ENCODE measurements at regions not wholly inside any gene's neighbourhood (a gene's known extent, or its start where the extent isn't known, plus 50 kb on each side); places are given as distances from the start of the nearest gene placed in this dataset.
"Not testable (repeated sequence)": the region's sequence is repeated elsewhere in the genome, so short reads cannot be mapped to it uniquely, and the experiment has no call there.

- DNase-seq, result no peak
Observed at GRCh38 chr11:109480251-109480650, 58.3 kb downstream of the C11orf87 start.

DNA sequence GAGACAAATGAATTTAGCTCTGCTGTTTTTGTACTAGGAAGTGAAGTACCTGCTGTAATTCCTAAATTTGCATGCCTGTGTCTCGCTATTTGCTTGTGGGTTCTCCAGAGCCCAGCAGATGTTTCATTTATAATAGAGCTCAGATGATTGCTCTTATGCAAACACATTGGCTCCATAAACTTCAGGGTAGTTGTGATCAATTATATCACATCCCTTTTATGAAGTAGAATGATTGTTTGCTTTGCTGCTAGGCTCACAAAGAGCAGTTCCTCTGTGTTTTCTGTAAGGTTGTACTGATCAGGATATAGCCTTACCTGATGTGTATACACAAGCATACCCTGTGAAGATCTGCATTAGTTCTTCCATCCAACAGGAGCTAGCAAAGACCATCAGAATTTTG lies 64.1 kb downstream of the C11orf87 start:
- no peak for DNase-seq

DNA sequence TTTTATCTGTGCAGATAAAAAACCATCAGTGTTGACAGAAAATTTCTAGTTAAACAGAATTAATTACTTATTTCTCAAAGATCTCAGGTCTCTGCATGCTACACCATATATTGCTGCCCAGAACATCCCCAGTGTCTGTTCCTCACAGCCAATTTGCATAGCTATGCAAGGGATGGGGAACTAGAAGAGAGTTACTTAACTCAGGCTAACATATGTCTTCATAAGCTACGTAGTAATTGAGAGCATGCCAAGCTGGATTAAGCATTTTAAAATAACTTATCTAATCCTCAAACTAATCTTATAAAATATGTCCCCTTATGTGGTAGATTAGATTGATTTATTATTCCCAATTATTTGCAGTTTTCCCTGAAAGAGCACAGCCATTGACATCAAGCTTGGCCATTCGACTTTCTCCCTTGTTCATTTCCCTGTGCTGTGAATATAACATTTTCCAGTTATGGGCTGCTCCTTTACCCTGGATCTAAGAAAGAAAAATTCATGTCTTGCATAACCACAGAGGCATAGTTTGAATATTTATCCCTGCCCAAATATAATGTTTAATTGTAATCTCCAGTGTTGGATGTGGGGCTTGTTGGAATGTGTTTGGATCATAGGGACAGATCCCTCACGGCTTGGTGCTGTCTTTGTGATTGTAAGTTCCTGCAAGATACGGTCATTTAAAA lies 69.1 kb downstream of the C11orf87 start:
- DNase-seq, result peak; percentile 67

GRCh38 chr11:109506115-109506514 lies 84.1 kb downstream of the C11orf87 start:
- DNase-seq, result no peak

DNA sequence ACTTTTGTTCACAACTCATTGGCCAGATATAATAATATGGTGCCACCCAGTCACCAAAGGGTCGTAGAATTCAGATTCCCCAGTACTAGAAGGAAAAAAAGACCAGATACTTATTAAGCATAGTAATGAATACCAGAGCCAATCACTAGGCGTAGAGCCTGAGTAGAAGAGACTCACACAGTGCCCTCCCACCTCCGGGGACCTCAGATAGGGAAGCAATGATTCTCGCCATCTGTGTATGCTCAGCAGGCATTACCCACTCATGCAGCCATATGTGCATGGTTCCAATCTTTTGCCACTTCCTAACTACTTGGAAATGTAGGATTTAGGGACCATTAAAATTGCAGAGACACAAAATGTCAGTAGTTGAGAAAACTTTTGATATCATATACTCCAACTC lies 85.3 kb downstream of the C11orf87 start:
- peak; percentile 6 for DNase-seq

DNA sequence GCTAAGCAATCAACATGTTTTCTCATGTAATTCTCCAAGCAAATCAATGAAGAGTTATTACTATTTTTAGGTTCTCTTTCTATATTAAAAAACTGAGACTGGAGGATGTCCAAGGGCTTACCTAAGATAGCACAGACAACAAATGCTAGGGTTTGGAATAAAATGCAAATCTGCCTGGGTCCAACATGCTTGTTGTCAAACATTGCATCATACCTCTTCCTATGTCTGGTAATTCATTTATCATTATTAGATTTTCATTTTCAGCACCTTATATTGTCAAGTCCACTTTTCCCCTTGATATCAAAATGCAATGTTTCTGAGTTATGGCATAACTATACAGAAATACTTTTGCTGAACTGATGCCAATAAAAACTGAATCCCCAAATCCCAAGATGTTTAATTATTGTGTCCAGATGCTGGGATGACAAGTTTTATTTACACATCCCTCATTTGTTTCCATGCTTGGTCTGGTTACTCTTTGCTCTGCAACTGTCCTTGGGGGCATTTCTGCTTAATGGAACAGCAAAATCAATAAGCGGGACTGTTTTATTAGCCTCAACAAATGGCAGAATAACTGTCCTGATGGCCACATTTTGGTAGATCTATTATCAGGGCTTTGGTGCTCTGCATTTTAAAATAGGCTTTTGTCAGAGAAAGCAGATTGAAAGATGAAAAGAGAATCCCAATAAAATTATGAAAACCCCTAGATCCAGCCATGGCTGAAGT lies 86.0 kb downstream of the C11orf87 start:
- DNase-seq, result no peak

- DNase-seq, result no peak
Observed at GRCh38 chr11:109508943-109509342, 87.0 kb downstream of the C11orf87 start.

DNA sequence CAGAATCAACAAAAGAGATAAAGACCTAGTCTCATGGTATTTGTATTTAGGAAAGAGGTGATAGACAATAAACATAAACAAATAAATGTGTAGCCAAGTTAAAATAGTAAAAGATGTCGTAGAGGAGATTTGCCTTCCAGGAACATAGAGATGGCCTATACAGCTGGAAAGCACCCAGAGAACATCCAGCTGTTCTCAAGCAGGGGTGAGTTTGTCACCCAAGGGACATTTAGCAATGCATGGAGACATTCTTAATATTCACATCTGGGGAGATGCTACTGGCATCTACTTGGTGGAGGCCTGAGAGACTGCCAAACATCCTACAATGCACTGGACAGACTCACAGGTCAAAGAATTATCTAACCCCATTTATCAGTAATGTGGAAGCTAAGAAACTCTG lies 88.3 kb downstream of the C11orf87 start:
- no peak for DNase-seq

- DNase-seq, result no peak
Observed at GRCh38 chr11:109511598-109511997, 89.6 kb downstream of the C11orf87 start.

GRCh38 chr11:109512249-109512648 lies 90.3 kb downstream of the C11orf87 start:
- DNase-seq, result no peak

DNA sequence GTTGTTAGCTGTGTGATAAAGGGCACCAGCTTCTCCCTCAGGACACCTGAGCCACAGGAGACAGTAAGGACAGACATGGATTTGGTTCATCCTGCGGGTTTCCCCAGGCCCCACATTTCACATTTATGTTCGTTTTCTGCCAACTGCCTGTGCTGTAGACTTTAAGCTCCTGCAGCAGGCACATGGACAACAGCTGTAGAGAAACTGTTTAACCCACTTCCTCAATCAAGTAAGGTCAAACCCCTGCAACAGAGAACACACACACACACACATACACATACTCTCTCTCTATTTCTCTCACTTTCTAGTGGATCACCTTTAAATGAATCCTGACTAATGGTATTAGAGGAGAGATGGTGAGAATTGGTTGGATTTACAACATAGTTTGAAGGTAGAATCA lies 90.7 kb downstream of the C11orf87 start:
- no peak for DNase-seq

DNA sequence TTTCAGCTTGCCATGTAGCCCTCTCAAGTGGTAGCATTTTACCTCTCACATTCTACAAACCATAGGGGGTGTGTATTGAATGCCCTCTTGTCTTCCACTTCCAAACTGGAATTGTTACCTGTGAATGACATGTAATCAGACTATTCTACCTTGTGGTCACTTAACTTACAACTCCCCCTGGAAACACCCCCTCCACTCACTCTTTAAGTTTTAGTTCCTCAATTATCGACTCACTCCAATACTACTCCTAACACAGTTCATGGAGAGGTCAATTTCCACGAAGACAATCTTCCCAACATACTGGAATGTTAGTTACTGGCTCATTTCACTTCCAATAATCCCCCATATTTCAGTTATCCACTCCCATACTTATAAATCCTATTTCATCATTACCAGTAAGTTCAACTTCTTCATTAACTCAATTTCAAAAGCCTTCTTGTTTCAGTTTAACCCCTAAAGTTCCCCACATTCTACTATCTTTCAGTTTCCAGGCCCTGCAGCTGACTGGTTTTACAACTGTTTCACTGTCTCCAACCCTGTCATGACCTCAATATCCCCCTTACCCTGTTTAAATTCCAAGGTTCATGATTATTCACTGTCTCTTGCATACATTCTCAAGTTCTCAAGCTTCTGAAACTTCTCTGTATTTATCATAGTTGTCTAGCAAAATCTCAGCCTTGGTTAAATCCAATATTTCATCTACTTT lies 92.5 kb downstream of the C11orf87 start:
- no peak for DNase-seq

DNA sequence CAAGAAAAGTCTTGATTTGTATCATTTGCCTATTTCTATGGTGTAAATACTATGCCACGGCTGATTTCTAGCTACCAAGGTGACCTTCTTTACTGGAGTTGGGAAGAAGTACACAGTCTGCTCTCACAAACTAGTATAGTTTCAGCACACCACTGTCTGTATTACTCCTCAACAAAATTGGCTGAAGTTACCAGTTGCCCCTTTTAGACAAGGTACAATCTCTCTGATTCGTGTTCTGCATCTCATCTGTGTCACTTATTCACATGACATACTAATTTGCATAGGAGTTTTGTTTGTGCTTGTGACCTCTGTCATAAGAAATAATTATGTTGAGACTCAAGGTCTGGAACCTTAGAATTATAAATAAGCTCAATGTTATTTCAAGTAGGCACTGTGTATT lies 97.3 kb downstream of the C11orf87 start:
- no peak for DNase-seq

- DNase-seq, result no peak
Observed at GRCh38 chr11:109521571-109522086, 99.6 kb downstream of the C11orf87 start.

DNA sequence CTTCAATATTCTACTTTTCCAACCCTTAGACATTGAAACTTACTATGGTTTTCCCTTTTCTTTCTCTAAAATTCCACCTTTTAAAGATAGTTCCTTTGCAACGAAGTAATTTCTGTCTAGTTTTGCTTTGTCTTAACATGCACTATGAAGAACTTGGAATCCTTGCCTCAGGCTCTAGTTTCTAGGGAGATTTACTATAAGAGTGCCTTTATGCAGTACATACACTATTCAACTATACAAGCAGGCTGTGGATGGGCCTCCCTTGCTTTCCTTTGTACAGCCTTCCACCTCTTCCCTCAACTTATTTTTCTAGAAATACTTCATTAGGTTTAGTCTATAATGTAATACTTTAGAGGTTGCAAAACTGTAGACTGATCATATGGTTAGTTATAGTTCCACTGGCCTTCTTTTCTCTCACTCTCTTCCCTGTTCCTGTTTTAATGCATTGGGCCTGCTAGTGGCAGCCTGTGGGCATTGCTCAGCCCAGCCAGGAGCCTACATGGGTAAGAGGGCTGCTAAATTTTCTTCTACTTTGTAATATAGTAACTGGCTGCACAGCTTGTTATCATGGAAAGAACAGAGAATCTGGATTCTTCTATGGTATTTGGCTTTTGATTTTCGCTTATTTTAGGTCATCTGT lies 100.2 kb downstream of the C11orf87 start:
- no peak for DNase-seq

GRCh38 chr11:109525636-109526035 lies 103.6 kb downstream of the C11orf87 start:
- not testable (repeated sequence) for DNase-seq

DNA sequence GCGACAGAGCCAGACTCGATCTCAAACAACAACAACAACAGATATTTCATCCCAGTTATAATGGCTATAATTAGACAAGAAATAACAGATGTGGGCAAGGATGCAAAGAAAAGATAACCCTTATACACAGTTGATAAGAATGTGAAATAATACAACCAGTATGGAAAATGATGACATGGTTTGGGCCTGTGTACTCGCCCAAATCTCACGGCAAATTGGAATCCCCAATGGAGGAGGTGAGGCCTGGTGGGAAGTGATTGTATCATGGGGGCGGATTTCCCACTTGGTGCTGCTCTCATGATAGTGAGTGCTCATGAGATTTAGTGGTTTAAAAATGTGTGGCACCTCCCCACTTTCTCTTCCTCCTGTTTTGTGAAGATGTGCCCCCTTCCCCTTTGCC lies 104.1 kb downstream of the C11orf87 start:
- no peak for DNase-seq

GRCh38 chr11:109526931-109527330 lies 104.9 kb downstream of the C11orf87 start:
- DNase-seq, result no peak

DNA sequence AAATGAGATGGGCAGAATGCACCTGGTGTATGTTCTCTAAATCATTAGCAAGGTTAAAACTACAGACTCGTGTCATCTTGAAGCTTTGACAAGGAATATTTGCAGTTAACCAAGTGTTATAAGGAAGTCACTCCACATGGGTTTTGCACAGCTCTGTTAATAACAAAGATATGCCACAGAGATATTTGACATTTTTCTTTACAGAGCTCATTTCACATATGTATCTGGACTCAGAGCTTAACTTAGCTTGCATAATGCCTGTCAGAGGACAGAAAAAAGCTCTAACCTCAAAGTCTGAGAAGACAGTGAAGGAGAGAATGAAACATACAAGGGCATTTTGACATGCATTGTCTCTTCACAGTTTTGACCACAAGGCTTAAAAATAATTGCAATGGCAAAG lies 105.5 kb downstream of the C11orf87 start:
- no peak for DNase-seq

GRCh38 chr11:109547356-109548027 lies 125.5 kb downstream of the C11orf87 start:
- DNase-seq, result no peak

DNA sequence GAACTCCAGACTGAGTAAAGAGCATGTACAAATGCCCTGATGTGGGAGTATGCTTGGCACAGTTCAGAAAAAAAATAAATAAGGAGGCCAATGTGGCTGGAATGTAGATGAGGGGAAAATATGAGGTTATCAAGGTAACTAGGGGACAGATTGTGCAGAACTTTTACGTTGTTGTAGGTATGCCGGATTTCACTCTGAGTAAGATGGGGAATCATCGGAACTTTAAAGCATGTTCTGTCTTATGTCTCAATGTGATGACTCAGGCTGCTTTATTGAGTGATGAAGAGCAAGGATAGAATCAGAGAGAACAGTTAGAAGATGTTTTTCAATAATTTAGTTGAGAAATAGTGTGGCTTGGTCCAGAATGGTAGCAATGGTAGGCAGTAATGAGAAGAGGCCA lies 130.4 kb downstream of the C11orf87 start:
- no peak for DNase-seq

- DNase-seq, result no peak
Observed at GRCh38 chr11:109553284-109553683, 131.3 kb downstream of the C11orf87 start.

DNA sequence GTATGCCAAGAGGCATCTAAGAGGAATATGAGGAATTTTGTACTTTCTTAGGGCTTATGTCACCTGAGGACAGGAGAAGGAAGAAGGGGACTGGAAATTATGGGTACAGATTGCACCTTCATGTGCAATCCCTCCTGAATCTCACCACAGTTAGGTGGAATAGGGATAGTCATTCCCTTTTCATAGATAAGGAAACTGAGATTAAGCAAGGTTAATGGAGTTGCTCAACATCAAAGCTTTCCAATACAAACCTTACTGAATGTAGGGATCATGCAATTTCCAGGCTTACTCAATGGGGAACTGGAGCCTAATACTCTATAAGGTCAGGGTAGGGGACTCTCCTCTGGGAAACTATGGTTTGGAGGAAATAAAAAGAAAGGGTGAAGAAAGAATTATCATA lies 133.0 kb downstream of the C11orf87 start:
- no peak for DNase-seq

All from NCI-H82 (cell line).